ENCODE measurements at regions not wholly inside any gene's neighbourhood (a gene's known extent, or its start where the extent isn't known, plus 50 kb on each side); places are given as distances from the start of the nearest gene placed in this dataset.

DNA sequence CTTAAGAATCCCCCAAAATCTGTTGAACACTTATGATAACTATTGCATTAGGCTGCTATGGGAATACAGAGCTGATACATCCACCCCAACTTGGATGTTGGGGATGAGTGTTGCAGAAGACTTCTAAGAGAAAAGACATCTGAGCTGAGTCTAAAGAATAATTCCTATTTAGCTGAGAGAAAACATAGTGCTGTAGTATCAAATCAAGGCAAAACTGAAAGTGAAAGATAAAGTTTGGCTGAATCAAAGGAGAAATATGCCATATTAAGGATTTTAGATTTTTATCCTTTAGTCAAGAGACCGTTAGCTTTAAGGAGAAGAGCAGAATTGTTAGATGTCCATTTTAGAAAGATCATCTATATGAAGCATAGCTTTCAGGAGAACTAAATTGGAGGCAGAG, 726.9 kb upstream of the PTBP2 start (continued):
- TF ChIP-seq CEBPB (IDR thresholded peaks at IDR 0.05; ENCODE audit: low read depth, low read length) (no peak), ZNF274 (IDR thresholded peaks at IDR 0.05; ENCODE audit: borderline replicate concordance, extremely low read depth, low read length) (no peak), RFX5 (IDR thresholded peaks at IDR 0.05; ENCODE audit: borderline replicate concordance, low read depth, low read length) (no peak)

Data from H1 (cell line).